Stimulated activated CD8-positive, alpha-beta memory T cell treated with anti-CD3 and anti-CD28 coated beads, Interleukin-7, amount 100 ng/mL, for 24 hours (primary cell): ENCODE measurements at regions not wholly inside any gene's neighbourhood (a gene's known extent, or its start where the extent isn't known, plus 50 kb on each side); places are given as distances from the start of the nearest gene placed in this dataset.

Source experiments
- DNase-seq: peaks from one replicate; pipeline ENCODE4 v3.0.0-alpha.2; 2020; ENCODE audit warnings: low read depth

DNA sequence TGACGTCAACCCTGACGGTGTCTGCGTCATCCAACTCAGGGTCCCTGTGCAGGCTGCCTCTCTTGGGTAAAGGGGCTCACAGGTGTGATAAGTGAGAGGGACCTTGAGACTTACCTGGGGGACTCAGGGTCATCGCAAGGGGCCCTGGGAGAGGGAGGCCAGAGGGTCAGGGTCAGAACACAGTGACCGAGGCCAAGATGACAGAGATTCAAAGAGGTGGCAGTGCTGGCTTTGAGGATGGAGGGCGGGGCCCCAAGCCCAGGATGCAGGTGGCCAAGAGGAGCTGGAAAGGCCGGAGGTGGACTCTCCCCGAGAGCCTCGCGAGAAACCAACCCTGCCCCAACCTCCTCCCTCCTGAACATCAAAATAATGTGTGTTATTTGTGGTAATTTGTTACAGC is 165.2 kb upstream of the PPP2R2D start:
- DNase-seq: no peak

DNA sequence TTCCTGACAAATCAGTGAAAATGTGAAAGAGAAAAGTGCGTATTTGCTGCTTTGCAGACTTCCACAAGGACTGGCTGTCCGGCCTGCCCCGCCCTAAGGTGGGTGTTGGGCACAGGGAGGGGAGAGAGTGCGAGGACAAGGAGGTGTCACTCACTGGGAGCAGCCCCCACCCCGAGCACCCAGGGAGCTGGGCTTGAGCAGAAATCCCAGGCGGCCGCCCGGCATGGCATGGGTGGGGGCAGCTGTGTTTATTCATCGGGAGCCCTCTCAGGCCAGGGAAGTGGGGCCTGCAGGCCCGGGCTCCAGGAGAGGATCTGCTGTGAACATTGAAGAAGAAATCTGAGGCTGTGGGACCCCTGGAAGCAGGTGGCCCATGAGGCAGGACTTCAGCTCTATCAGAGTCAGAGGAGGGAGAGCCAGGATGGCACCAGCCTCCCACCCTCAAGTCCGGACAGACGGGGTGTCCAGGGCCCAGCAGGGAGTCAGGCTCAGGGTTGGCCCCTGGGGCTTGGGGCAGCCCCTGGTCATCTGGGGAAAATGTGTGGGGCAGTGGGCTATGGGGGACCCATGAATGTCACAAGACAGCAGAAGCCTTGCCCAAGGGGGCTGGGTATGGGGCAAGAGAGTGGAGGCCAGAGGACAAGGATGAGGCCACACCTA is 164.4 kb upstream of the PPP2R2D start:
- no peak for DNase-seq

DNA sequence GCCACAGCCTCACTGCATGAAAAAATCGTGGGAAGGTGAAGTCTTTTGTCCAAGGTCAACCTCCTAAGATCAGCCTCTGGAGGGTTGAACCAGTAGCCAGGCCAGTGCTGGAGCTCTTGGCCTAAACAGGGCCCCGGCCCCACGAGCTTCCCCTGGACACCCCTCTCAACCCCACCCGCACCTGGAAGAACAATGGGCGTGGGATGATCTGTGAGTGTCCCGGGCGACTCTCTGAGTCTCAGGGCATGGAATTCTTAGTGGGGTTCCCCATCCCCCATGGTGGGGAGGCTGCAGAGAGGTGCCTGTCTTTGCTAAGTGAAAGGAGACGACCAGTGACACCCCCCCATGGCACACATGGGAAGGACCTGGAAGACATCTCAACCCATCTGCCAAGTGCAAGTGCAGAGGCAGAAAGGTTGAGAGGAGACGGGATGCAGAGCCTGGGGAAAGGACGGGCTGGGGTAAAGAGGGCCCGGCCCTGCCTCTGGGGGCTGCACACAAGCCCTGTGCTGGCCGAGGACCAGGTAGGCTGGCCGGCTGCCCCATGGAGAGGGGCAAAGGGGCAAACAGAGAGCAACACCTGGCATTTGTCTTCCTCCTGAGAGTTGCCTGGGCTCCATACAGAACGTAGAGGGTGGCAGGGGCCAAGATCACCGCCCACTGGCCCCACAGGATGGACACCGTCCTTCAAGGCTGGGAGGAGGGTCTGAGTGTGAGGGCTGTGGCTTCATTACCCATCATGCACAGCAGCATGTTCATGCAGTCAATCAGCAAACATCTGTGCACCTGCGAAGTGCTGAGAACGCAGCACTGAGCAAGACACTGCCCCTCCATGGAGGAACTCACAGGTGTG is 163.0 kb upstream of the PPP2R2D start:
- no peak for DNase-seq

DNA sequence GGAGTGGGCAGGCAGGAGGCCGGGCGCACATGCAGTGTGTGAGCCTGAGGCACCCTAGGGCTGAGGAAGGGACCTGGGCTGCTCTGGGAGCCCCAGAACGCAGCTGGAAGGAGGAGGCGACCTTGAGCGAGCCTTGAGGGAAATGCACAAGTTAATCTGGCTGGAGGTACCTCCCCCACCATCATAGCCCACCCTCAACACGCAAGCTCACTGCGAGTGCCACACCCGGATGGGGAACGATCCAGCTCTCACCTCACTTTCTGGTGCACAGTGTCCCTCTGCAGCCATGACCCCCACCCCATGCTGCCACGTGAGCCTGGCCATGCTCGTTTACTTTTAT is 162.4 kb upstream of the PPP2R2D start:
- no peak for DNase-seq

DNA sequence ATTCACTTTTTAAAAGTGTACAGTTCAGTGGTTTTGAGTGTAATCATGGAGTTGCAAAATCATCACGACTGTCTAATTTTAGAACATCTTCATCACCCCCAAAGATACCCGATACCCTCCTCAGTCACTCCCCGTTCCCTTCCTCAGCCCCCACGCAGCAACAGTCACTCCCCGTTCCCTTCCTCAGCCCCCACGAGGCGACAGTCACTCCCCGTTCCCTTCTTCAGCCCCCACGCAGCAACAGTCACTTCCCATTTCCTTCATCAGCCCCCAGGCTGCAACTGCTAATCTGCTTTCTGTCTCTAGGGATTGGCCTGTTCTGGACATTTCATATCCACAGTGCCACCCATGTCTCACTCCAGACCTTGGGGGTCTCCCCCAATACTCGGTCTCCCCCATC is 161.6 kb upstream of the PPP2R2D start:
- no peak for DNase-seq

DNA sequence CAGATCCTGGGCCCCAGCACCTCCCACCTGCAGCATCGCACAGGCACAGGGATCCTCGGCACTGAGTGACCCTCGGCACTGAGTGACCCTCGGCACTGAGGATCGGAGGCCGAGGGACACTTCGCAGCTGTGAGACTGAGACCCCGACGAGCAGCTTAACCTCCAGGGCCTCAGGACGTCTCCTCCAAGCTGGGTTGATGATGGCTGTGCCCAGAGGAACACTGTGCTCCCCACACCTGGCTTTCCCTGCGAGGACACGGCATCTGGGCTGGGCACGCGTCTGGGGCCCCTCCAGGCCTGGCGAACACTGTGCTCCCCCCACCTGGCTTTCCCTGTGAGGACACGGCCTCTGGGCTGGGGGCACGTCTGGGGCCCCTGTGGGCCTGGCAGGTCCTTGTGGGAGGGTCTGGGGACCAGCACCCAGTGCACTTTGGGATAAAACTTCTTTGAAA is 158.3 kb upstream of the PPP2R2D start:
- DNase-seq: no peak

DNA sequence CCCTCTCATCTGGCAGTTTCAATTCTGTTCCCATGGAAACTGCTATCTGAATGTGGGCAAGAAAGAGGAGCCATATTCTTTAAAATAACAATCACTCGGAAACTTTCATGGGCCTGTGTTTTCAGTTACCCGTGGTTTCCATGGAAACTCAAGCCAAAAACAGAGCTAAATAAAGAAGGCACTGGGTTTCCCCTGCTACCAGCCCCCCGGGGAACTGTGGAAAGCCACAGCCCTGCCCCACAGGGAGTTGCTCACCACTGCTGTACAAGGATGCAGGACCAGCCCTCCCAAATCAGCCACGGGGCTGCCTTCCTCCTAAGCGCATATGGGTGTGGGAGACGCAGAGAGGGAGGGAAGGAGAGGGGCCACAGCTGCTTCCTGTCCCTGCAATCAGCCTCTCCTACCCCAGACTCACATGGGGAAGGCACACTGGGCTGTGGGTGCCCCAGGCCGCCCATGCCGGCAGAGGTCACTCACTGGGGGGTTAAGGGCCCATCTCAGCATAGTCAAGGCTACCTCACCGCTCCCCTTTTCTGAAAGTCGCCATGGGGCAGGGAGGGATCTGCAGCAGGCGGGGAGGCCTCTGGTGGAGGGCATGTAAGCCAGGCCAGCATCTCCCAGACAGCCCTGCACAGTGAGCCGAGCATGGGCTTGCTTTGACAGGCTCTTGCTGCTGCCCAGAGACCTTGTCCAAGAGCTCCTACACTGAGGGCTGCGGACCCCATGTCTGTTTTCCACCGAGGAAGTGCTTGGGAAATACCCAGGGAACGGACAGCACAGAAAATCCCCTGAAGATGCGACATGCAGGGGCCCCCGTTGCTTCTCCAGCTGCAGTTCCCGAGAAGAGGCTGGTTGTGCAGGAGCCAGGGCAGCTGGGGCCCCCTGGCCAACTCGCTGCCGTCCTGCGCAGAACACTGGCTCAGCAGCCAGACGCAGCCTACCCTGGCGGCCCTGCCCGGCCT is 157.3 kb upstream of the PPP2R2D start:
- DNase-seq: no peak

DNA sequence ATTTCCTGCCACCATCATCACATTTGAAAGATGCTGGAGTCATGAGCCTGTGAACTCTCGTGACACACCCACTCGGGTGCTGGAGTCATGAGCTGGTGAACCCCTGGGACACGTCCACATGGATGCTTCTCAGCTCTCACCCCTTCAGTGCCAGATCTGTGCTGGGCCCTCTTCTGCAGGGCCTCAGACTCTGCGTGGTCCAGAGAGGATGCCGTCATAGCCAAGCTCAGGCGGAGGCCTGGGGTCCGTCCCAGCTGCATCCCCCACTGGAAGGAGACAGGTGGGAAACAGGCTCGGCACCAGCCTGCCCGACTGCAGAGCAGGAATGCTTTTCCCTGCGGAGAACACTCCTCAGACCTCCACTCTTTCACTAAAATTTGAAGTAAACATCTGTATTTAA is 156.5 kb upstream of the PPP2R2D start:
- DNase-seq: no peak

DNA sequence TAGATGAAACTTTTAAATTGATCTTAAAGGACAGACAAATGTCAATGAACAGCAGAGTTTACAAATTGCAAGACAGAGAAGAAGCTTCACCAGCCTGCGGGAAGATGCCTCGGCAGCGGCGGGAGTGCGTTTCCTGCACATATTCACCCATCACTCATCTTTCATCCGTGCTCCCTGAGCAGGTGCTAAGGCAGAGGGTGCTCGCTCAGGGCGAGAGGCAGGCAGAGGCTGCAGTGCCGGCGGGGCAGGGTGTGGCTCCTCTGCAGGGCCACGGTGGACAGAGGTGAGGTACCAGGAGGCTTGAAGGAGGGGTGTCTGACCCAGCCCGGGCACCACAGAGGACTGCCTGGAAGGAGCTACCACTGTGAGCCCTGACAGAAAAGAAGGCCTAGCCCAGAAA is 155.2 kb upstream of the PPP2R2D start:
- DNase-seq: no peak

DNA sequence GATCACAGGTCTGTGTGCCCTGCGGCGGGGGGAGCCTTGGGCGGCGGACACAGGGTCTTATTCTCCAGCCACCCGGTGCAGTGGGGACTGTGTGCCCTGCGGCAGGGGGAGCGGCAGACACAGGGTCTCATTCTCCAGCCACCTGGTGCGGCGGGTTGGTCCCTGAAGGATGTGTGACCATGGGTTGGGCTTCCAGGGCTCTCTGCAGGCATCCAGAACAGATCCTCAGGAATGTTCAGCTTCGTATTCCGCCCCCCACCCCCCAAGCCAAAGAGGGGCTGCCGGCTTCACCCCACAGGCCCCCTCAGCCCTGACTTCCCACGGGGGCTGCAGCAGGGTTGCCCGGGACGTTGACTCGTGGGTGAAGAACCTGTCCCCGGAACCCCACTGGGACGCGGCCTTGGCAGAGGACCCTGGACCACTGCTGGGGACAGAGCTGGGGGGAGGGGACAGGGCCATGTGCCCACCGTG is 154.5 kb upstream of the PPP2R2D start:
- no peak for DNase-seq

DNA sequence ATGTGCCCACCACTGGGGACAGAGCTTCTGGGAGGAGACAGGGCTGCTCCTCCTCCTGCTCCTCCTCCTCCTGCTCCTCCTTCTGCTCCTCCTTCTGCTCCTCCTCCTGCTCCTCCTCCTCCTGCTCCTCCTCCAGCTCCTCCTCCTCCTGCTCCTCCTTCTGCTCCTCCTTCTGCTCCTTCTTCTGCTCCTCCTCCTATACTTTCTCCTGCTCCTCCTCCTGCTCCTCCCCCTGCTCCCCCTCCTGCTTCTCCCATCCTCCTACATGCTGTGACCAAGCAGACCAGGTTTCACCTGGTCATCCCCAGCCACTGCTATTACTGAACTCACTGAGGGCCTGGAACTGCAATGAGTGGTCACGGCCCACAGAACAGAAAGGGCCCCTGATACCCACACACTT is 154.0 kb upstream of the PPP2R2D start:
- no peak for DNase-seq

DNA sequence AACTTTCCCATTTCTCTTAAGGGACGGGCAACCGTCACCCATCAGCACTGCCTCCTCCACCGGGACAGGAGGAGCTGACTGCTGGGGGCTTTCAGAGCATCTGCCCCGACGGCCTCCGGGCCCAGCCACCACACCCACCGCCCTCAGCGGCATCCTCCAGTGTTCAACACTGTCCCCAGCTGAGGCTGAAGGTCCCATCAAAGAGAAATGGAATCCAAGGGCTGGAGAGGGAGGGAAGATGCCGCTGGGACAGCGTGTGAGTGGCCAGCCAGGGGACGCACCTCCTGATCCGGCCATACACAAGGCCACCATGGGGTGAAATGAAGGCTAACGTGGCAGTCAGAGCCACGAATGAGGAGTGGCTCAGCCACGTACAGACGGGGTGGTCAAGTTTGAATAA is 153.6 kb upstream of the PPP2R2D start:
- no peak for DNase-seq

DNA sequence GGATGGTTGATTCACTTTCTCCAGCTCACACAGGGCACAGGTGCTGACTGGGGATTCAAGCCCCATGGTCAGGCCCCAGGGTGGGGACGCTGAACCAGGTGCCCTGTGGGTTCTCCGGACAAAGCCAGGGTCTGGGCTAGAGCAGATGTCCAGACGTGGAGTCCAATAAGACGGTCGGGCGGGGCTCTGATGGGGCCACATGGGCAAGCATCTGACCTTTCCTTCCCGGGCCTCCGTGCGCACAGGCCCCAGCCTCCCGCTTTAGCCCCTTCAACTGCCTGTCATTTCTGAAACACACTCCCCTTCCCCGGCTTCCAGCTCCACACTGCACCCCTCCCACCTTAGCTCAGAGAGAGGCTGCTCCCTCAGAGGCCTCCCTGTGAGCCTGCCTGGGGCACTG is 153.0 kb upstream of the PPP2R2D start:
- DNase-seq: no peak

DNA sequence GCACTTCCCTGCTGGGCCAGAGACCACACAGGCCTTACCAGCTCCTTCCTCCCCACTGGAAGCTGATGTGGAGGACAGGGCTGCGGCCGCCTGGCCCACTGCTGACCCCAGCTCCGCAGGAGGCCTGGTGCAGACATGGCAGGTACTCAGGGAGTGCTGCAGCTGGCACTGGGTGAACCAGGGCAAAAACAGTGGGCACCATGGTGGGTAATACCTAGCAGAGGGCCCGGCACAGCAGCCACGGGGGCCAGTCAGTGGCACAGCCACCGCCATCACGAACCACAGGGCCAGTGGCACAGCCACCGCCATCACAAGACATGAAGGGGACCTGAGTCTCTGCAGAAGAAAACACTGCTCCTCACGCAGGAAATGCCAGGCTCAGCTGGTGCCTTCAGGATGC is 152.6 kb upstream of the PPP2R2D start:
- no peak for DNase-seq

DNA sequence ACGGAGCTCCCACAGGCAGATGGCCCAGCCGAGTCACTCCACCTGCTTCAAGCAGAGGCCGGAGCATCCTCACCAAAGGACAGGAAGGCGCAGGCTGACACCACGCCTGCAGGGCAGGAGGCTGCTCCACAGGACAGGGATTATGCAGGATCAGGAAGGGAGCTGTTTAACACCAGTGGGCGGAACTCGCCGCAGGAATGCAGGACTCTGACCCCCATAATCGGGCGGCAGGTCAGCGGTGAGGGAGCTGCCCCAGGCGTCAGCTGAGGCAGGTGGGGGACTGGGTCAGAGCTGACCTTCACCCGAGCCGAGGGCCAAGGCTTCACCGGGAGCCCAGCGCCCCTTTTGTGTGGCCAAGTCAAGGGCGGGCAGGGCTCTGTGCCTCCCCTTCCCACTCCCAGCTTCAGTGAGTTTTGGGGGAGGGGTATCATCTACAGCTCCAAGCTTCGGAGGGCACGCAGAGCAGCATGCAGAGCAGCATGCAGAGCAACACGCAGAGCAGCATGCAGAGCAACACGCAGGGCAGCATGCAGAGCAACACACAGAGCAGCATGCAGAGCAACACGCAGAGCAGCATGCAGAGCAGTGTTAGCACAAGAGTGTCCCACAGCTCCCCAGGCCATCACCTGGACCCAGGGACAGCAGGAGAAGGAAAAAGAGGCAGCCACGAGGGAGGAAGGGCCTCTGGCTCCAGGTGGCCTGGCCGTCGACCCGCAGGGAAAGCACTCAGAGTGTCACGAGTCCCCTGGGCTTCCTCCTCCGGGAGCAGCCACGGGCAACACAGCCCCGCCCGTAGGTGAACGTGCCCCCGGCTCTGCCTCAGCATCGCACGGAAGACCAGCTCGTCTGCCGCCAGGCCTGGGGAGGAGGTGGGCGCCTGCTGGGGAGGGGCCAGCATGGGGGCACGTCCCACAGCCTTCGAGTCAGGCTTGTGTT is 151.7 kb upstream of the PPP2R2D start:
- DNase-seq: no peak

DNA sequence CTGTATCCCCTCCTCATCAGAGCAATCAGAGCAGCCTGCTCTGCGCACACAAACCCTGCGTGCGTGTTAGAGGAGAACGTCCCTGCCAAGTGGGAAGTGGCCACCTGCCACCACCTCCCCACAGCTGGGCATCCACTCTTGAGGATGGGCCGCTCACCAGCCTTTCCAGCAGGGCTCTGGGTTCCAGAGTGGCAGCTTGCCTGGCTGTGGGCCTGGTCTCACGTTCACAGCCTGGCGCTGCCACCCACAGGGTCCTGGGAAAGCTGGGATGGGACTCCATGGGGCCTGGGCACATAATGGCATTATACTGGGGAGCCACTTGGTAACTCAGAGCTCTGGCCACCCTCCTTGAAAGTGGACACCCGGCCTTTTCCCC is 151.1 kb upstream of the PPP2R2D start:
- DNase-seq: no peak

DNA sequence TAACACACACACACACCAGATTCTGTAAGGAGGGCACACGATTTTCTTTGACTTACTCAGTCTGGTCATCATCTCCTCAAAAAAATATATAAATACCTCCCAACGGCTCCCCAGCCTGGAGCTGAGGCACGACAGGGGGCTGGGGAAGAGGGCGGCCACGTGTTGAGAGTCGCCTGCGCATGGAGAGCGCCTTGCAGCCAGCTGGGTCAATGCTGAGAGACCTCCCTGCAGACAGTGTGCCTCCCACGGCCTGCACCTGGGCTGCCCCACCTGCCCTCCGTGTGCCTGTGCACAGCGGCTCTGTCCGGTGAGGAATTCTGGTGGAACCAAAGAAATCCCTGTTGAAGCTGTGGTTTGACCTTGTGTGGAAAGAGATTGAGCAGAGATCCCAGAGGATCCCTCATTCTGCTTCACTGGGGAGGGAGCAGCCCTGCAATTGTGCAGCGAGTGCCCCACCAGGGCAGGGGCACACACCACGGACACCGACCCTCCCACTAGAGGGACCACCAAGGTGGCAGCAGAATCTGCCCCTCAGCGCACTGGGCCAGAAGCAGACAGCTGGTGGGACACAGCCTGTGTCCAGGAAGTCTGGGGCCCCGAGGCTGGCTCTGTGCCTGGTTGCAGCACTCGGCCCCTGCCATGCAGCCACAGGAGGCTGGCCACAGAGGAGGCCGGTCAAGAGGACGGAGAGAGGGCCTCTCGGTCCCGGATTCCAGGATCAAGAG is 150.5 kb upstream of the PPP2R2D start:
- no peak for DNase-seq

DNA sequence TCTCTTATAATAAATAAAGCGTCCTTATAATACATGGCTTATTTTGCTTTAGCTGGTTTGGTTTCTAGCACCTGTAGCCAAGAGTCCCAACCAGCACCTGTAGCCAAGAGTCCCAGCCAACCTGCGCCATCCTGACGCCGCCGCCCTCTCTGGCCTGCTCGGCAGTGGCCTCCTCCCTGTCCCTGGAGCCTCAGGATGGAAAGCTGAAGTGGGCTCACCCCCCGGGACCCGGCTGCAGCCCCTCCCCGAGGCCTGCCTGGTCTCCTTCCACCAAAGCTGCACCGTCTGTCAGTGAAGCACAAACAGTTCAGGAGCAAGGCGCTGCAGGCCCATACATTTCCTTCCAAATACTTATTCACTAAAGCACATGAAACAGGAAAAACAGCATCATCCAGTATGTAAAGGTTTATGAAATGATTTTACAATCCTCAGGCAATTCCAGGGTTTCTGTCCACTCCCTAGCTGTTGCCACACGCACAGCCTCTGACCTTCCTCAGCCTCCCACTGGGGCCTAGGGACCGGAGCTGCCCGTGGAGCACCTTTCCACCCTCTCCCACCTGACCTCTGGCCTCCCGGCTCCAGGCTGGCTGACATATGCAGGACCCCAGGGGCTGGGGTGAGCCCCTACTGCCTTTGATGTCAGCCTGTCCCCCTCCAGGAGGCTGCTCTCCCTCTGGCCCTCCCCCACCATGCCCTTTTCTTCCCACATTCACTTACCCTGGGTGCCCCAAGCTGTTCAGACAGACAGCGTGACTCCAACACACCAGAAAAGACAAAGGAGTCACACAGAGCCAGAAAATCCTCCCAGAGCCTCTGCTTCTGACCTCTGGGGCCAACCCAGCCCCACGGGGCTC is 149.6 kb upstream of the PPP2R2D start:
- no peak for DNase-seq

DNA sequence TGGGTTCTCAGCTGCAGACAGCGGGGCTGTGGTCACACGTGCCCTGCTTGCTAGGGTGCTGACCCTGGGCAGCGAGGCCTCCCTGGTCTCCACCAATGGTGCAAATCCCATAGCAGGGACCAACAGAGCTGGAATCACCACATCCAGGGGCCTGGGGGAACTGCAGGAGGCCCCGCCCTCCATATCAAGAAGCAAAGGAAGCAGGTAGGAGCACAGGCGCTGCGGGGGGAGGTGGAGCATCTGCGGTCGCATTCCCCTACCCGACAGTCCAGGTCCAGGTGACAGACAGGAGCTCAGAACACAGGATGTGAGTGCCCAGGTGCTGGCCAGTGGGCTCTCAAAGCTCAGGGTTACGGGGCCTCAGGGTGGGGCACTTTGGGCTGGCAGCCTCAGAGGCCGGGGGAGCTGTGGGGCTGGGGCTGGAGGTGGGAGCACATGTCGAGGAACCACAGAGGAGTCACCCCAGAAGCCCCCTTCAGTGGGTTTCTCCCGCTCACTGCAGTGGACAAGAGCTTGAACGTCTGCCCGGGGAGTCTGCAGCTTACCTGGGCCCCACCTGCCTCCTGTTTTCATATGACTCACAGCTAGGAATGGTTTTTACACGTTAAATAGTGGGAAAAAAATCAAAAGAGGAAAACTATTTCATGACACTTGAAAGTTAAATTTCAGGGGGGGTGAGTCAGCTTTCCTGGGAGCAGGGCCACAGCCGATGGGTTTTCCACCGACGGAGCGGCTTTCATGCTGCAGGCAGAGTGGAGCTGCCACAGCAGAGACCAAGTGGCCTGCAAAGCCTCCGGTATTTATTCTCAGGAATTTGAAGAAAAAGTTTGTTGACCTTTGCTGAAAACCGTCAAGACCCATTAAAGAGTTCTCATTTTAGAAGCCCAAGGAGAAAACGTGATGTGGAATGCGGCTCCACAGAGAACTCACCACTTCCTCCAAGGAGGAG is 148.7 kb upstream of the PPP2R2D start:
- DNase-seq: no peak
